BE2C (cell line): ENCODE measurements at regions not wholly inside any gene's neighbourhood (a gene's known extent, or its start where the extent isn't known, plus 50 kb on each side); places are given as distances from the start of the nearest gene placed in this dataset.

Source experiments
- DNase-seq: peaks from one replicate; pipeline ENCODE4 v3.0.0-alpha.2; 2020
- H3K27me3 ChIP-seq: fragments of 250-450 bp; sonication (Bioruptor Pico); 2 replicates; pipeline ENCODE4 v1.5.1; 2020; ENCODE audit warnings: mild to moderate bottlenecking
- H3K36me3 ChIP-seq: fragments of 250-450 bp; sonication (Bioruptor Pico); 2 replicates; pipeline ENCODE4 v1.5.1; 2020; ENCODE audit warnings: mild to moderate bottlenecking
- H3K4me1 ChIP-seq: fragments of 250-450 bp; sonication (Bioruptor Pico); 2 replicates; pipeline ENCODE4 v1.5.1; 2020
- H3K4me3 ChIP-seq: 2 replicates; pipeline ENCODE4 v1.5.1; 2011; ENCODE audit warnings: low read depth, low read length
- H3K9me3 ChIP-seq: fragments of 250-450 bp; sonication (Bioruptor Pico); 2 replicates; pipeline ENCODE4 v1.5.1; 2020
- CTCF ChIP-seq: IDR thresholded peaks from 2 replicates; pipeline ENCODE4 v1.5.1; 2012; ENCODE audit warnings: mild to moderate bottlenecking, low read depth, low read length

GRCh38 chr13:106277484-106278154 is 257.8 kb downstream of the EFNB2 start:
- no peak for DNase-seq
- Histone ChIP-seq H3K9me3 (no peaks in the 10 kb centered on the region), H3K36me3 (no peaks in the 10 kb centered on the region), H3K27me3 (no peaks in the 10 kb centered on the region), H3K4me1 (no peaks in the 10 kb centered on the region), H3K4me3 (no peak overlapping the region)
- TF ChIP-seq CTCF, result no peak

- Histone ChIP-seq H3K27me3 (no peaks in the 10 kb centered on the region), H3K4me3 (no peak overlapping the region), H3K9me3 (no peaks in the 10 kb centered on the region), H3K36me3 (no peaks in the 10 kb centered on the region), H3K4me1 (no peaks in the 10 kb centered on the region)
- TF ChIP-seq CTCF, result no peak
- DNase-seq, result no peak
Measured at GRCh38 chr13:106276876-106277275, 258.6 kb downstream of the EFNB2 start.

- no peak for DNase-seq
- Histone ChIP-seq H3K9me3 (no peaks in the 10 kb centered on the region), H3K36me3 (no peaks in the 10 kb centered on the region), H3K4me1 (no peaks in the 10 kb centered on the region), H3K4me3 (no peak overlapping the region), H3K27me3 (no peaks in the 10 kb centered on the region)
- no peak for TF ChIP-seq CTCF
Measured at GRCh38 chr13:106275446-106276032, 259.9 kb downstream of the EFNB2 start.

DNA sequence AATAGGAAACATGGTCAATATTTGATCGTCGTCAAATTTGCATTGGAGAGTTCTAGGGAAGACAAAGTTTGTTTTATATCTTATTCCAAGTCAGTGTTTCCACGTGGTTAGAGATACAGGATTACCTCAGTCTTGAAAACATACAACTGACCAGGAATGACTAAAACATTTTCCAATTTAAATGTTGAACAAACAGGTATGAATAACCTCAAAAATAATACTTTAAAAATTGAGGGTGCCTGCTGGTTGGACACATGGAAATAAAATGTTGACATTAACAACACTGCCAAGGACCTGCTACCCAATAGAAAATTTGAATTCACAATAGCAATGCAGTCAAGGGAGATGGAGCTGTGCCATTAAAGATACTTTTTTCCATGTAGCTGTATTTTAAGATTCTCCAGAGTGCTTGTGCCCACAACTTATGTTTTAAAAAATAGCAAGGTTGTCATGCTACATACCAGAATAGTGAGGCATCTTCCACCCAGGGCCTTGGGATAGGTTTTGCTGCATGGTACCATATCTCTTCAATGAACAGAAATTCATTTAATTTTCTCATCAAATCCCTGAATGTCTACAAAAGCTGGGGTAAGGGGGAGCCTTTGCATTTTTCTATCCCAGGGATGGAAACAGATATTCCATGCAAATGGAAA is 260.8 kb downstream of the EFNB2 start:
- Histone ChIP-seq H3K9me3 (no peaks in the 10 kb centered on the region), H3K36me3 (no peaks in the 10 kb centered on the region), H3K27me3 (no peaks in the 10 kb centered on the region), H3K4me1 (no peaks in the 10 kb centered on the region), H3K4me3 (no peak overlapping the region)
- no peak for DNase-seq
- no peak for TF ChIP-seq CTCF

- Histone ChIP-seq H3K4me1 (no peaks in the 10 kb centered on the region), H3K9me3 (no peaks in the 10 kb centered on the region), H3K4me3 (no peak overlapping the region), H3K36me3 (no peaks in the 10 kb centered on the region), H3K27me3 (no peaks in the 10 kb centered on the region)
- no peak for TF ChIP-seq CTCF
- DNase-seq, result no peak
Measured at GRCh38 chr13:106263801-106264200, 271.7 kb downstream of the EFNB2 start.

GRCh38 chr13:106262886-106263285 is 272.6 kb downstream of the EFNB2 start:
- Histone ChIP-seq H3K4me3 (no peak overlapping the region), H3K27me3 (no peaks in the 10 kb centered on the region), H3K9me3 (no peaks in the 10 kb centered on the region), H3K36me3 (no peaks in the 10 kb centered on the region), H3K4me1 (no peaks in the 10 kb centered on the region)
- no peak for DNase-seq
- no peak for TF ChIP-seq CTCF
